H1 (cell line): ENCODE measurements at regions not wholly inside any gene's neighbourhood (a gene's known extent, or its start where the extent isn't known, plus 50 kb on each side); places are given as distances from the start of the nearest gene placed in this dataset.

Experiments
- CTCF ChIA-PET: fragments of 300-600 bp; sonication (Branson Sonifier 250); formaldehyde crosslinking; loops from one replicate; lab custom pipeline; 2021; ENCODE audit not compliant: partially characterized antibody; lab: Charles Lee
- POLR2A ChIA-PET: fragments of 300-600 bp; sonication (Branson Sonifier 250); formaldehyde crosslinking; loops from one replicate; lab custom pipeline; 2021; ENCODE audit warnings: inconsistent platforms; ENCODE audit not compliant: partially characterized antibody; lab: Charles Lee
- DNase-seq, 2 experiments: peaks; one replicate each; pipeline versions ENCODE4 v3.0.0 to v3.0.0-alpha.2; 2010 to 2022; ENCODE audit warnings: low spot score in 2 of 2, low read depth in 1 of 2, mixed read lengths in 1 of 2
- FAIRE-seq: peaks from 2 replicates; lab custom pipeline; 2011; peaks lifted over from hg19 to GRCh38; lab: Jason Lieb, UNC
- H2AFZ ChIP-seq: 2 replicates; pipeline ENCODE4 v1.8.1; 2012; ENCODE audit warnings: low read length, inconsistent platforms
- H2AK5ac ChIP-seq: 2 replicates; pipeline ENCODE4 v1.6.1; 2013; ENCODE audit warnings: low read depth, low read length
- H2BK120ac ChIP-seq: replicated peaks from 2 replicates; pipeline ENCODE3; 2013; ENCODE audit warnings: low read depth, low read length, inconsistent platforms
- H2BK12ac ChIP-seq: 2 replicates; pipeline ENCODE4 v1.6.1; 2013; ENCODE audit warnings: low read depth, low read length
- H2BK15ac ChIP-seq: 2 replicates; pipeline ENCODE4 v1.6.1; 2013; ENCODE audit warnings: low read length
- H2BK20ac ChIP-seq: 2 replicates; pipeline ENCODE4 v1.6.1; 2013; ENCODE audit warnings: low read length
- H2BK5ac ChIP-seq: 2 replicates; pipeline ENCODE4 v1.6.1; 2013; ENCODE audit warnings: low read depth, low read length
- H3K14ac ChIP-seq: 2 replicates; pipeline ENCODE4 v1.6.1; 2013; ENCODE audit warnings: inconsistent platforms; ENCODE audit not compliant: insufficient read length
- H3K18ac ChIP-seq: 2 replicates; pipeline ENCODE4 v1.6.1; 2013; ENCODE audit warnings: low read length; ENCODE audit errors: extremely low read depth
- H3K23ac ChIP-seq: 2 replicates; pipeline ENCODE4 v1.6.1; 2013; ENCODE audit warnings: inconsistent platforms; ENCODE audit not compliant: insufficient read length
- H3K23me2 ChIP-seq: 2 replicates; pipeline ENCODE4 v1.6.1; 2013; ENCODE audit warnings: low read depth, low read length
- H3K27ac ChIP-seq: 2 replicates; pipeline ENCODE4 v1.6.1; 2011; ENCODE audit warnings: low read depth, low read length, inconsistent platforms
- H3K27me3 ChIP-seq, 4 experiments: replicated peaks in 1 of 4; 1 replicate in 1 of 4; 2 replicates in 3 of 4; pipeline versions ENCODE4 v1.6.1 to v1.8.1; 2011 to 2013; ENCODE audit warnings: low read length in 3 of 4, mild to moderate bottlenecking in 3 of 4, inconsistent platforms in 2 of 4, mixed read lengths in 2 of 4, moderate library complexity in 1 of 4; ENCODE audit not compliant: control insufficient read depth in 3 of 4, insufficient read depth in 3 of 4; ENCODE audit errors: extremely low read depth in 1 of 4
- H3K36me3 ChIP-seq, 4 experiments: 2 replicates each; pipeline versions ENCODE4 v1.6.1 to v1.8.1; 2011 to 2013; ENCODE audit warnings: mild to moderate bottlenecking in 4 of 4, low read length in 3 of 4, moderate library complexity in 2 of 4, control low read depth in 1 of 4, inconsistent platforms in 1 of 4; ENCODE audit not compliant: insufficient read depth in 4 of 4, control insufficient read depth in 2 of 4
- H3K4ac ChIP-seq: replicated peaks from 2 replicates; pipeline ENCODE3; 2013; ENCODE audit warnings: low read length, low read depth, mixed read lengths, inconsistent platforms; ENCODE audit not compliant: insufficient read length
- H3K4me1 ChIP-seq, 4 experiments: replicated peaks in 1 of 4; 1 replicate in 1 of 4; 2 replicates in 3 of 4; pipeline versions ENCODE4 v1.6.1 to v1.8.1; 2011 to 2013; ENCODE audit warnings: low read length in 3 of 4, inconsistent platforms in 2 of 4, mixed read lengths in 1 of 4; ENCODE audit not compliant: insufficient read depth in 4 of 4, control insufficient read depth in 3 of 4
- H3K4me2 ChIP-seq, 2 experiments: 2 replicates each; pipeline versions ENCODE4 v1.6.1 to v1.8.1; 2011 to 2013; ENCODE audit warnings: low read depth in 2 of 2, low read length in 2 of 2, control low read depth in 1 of 2, inconsistent platforms in 1 of 2, mild to moderate bottlenecking in 1 of 2; ENCODE audit not compliant: insufficient read depth in 1 of 2
- H3K4me3 ChIP-seq, 4 experiments: fragments of 200-600, 300-600 bp in 1 of 4; sonication (generic), shearing (Covaris generic), sonication (Bioruptor Twin) in 1 of 4; 2 replicates each; pipeline versions ENCODE4 v1.5.1 to v1.8.1; 2011 to 2016; ENCODE audit warnings: low read length in 4 of 4, low read depth in 3 of 4, control low read depth in 2 of 4, inconsistent platforms in 2 of 4, mild to moderate bottlenecking in 2 of 4, mixed read lengths in 1 of 4, moderate library complexity in 1 of 4; ENCODE audit not compliant: insufficient read depth in 2 of 4; ENCODE audit errors: extremely low read depth in 1 of 4
- H3K56ac ChIP-seq: replicated peaks from 2 replicates; pipeline ENCODE3; 2013; ENCODE audit warnings: low read depth, mild to moderate bottlenecking, mixed read lengths, low read length, inconsistent platforms; ENCODE audit not compliant: insufficient read length
- H3K79me1 ChIP-seq: 2 replicates; pipeline ENCODE4 v1.6.1; 2013; ENCODE audit warnings: low read depth, low read length, control low read depth
- H3K79me2 ChIP-seq, 2 experiments: 2 replicates each; pipeline versions ENCODE4 v1.6.1 to v1.8.1; 2012 to 2013; ENCODE audit warnings: low read length in 2 of 2, mild to moderate bottlenecking in 2 of 2, inconsistent platforms in 1 of 2; ENCODE audit not compliant: insufficient read depth in 2 of 2, control insufficient read depth in 1 of 2
- H3K9ac ChIP-seq, 4 experiments: replicated peaks in 1 of 4; 1 replicate in 1 of 4; 2 replicates in 3 of 4; pipeline versions ENCODE4 v1.6.1 to v1.8.1; 2011 to 2013; ENCODE audit warnings: low read depth in 3 of 4, low read length in 3 of 4, control low read depth in 2 of 4, mild to moderate bottlenecking in 2 of 4, moderate library complexity in 2 of 4, inconsistent platforms in 1 of 4; ENCODE audit errors: extremely low read depth in 1 of 4
- H3K9me3 ChIP-seq, 2 experiments: 2 replicates each; pipeline versions ENCODE4 v1.6.1 to v1.8.1; 2012 to 2013; ENCODE audit warnings: mild to moderate bottlenecking in 2 of 2, moderate library complexity in 2 of 2, control low read depth in 1 of 2, inconsistent platforms in 1 of 2, low read depth in 1 of 2, low read length in 1 of 2, mixed read lengths in 1 of 2; ENCODE audit not compliant: insufficient read depth in 2 of 2
- H4K20me1 ChIP-seq, 2 experiments: replicated peaks in 1 of 2; 2 replicates each; pipeline versions ENCODE3 to v1.8.1; 2011 to 2013; ENCODE audit warnings: inconsistent platforms in 2 of 2, low read length in 2 of 2, mild to moderate bottlenecking in 1 of 2; ENCODE audit not compliant: insufficient read depth in 2 of 2, control insufficient read depth in 1 of 2
- H4K5ac ChIP-seq: 2 replicates; pipeline ENCODE4 v1.6.1; 2013; ENCODE audit warnings: low read length, low read depth, mixed read lengths, inconsistent platforms; ENCODE audit not compliant: insufficient read length
- H4K8ac ChIP-seq: 2 replicates; pipeline ENCODE4 v1.8.0; 2013; ENCODE audit warnings: mild to moderate bottlenecking, moderate library complexity, low read length, inconsistent platforms; ENCODE audit not compliant: insufficient read depth; ENCODE audit errors: extremely low read depth
- H4K91ac ChIP-seq: replicated peaks from 2 replicates; pipeline ENCODE3; 2013; ENCODE audit warnings: low read length, mixed read lengths, inconsistent platforms; ENCODE audit not compliant: insufficient read length
- CHD1 ChIP-seq: IDR thresholded peaks from 2 replicates; pipeline ENCODE4 v1.6.1; 2012; ENCODE audit warnings: low read depth, low read length, improper control_type of control experiment
- CHD2 ChIP-seq: IDR thresholded peaks from 2 replicates; pipeline ENCODE4 v1.6.1; 2012; ENCODE audit warnings: low read length, improper control_type of control experiment
- GTF2F1 ChIP-seq: IDR thresholded peaks from 2 replicates; pipeline ENCODE4 v1.6.1; 2012; ENCODE audit warnings: low read depth, low read length, improper control_type of control experiment, borderline replicate concordance
- HDAC2 ChIP-seq, 2 experiments: fragments of 300-600 bp in 1 of 2; sonication (generic) in 1 of 2; IDR thresholded peaks; 2 replicates each; pipeline ENCODE4 v1.6.1; 2011 to 2012; ENCODE audit warnings: low read depth in 2 of 2, low read length in 2 of 2, mild to moderate bottlenecking in 2 of 2, moderate library complexity in 2 of 2, borderline replicate concordance in 1 of 2, inconsistent platforms in 1 of 2
- JUN ChIP-seq: IDR thresholded peaks from 2 replicates; pipeline ENCODE4 v1.6.1; 2011; ENCODE audit warnings: low read depth, mild to moderate bottlenecking, improper control_type of control experiment, low read length
- NANOG ChIP-seq: IDR thresholded peaks from 2 replicates; pipeline ENCODE4 v1.6.1; 2011; ENCODE audit warnings: low read length, low read depth, mild to moderate bottlenecking, inconsistent platforms; ENCODE audit not compliant: insufficient read depth, poor library complexity, severe bottlenecking
- NRF1 ChIP-seq: IDR thresholded peaks from 2 replicates; pipeline ENCODE4 v1.6.1; 2011; ENCODE audit warnings: mild to moderate bottlenecking, low read depth, low read length, improper control_type of control experiment
- POLR2A ChIP-seq, 2 experiments: IDR thresholded peaks; 1 replicate in 1 of 2; 2 replicates in 1 of 2; pipeline ENCODE4 v1.6.1; 2011; ENCODE audit warnings: low read depth in 2 of 2, low read length in 2 of 2, mild to moderate bottlenecking in 2 of 2; ENCODE audit errors: control extremely low read depth in 1 of 2
- TBP ChIP-seq: IDR thresholded peaks from 2 replicates; pipeline ENCODE4 v1.6.1; 2011; ENCODE audit warnings: low read depth, low read length, improper control_type of control experiment
- YY1 ChIP-seq: IDR thresholded peaks from 2 replicates; pipeline ENCODE4 v1.6.1; 2011; ENCODE audit warnings: low read depth, mild to moderate bottlenecking, low read length
- ZNF274 ChIP-seq: IDR thresholded peaks from 2 replicates; pipeline ENCODE4 v1.7.0; 2012; ENCODE audit warnings: low read length, borderline replicate concordance; ENCODE audit errors: extremely low read depth
- WGBS, 2 experiments: shearing (Covaris generic) in 1 of 2; methylation state at CpG; one replicate each; pipeline versions ENCODE4 v1.1.6 to v1.1.7; 2013 to 2015; ENCODE audit warnings: low lambda C conversion rate in 2 of 2, mixed read lengths in 2 of 2, inconsistent platforms in 1 of 2, low coverage in 1 of 2, missing lambda C conversion rate in 1 of 2; ENCODE audit not compliant: insufficient replicate concordance in 2 of 2, insufficient coverage in 1 of 2, insufficient read length in 1 of 2; ENCODE audit errors: extremely low coverage in 1 of 2, missing lambda C conversion rate in 1 of 2; 5-methylcytosine and 5-hydroxymethylcytosine counted together
- TF ChIP-seq, protein P1 (sequence below): IDR thresholded peaks from 2 replicates; pipeline ENCODE4 v1.6.1; 2011; ENCODE audit warnings: low read depth, mild to moderate bottlenecking, low read length; ENCODE audit not compliant: insufficient read depth
- TF ChIP-seq, protein P2 (sequence below): IDR thresholded peaks from 2 replicates; pipeline ENCODE4 v1.6.1; 2011; ENCODE audit warnings: low read length, improper control_type of control experiment

DNA sequence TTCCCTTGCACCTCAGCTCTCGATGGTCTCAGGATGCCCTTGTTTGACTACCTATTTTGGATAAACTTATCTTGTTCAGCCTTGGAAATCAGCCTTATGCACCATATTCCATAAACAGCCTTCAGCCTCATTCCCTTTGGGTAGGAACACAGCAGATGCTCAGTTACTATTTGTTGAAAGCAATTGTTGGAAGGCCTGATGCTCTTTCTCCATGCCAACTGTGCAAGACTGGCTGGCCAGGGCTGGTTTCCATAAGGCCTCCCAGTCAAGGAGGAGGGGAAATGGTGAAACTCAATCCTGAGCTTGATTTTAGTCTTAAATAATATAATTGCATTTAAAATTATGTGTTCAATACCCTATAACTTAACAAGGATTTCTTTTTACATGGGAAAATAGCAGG is 121.1 kb upstream of the DEPDC1 start:
- Histone ChIP-seq H4K5ac (no peak overlapping the region), H3K4me2 (no peak overlapping the region), H3K9me3 (peaks cover 22 to 24% of the 10 kb centered on the region in 2 experiments), H3K79me1 (no peaks in the 10 kb centered on the region), H3K27ac (no peak overlapping the region), H2BK5ac (no peak overlapping the region), H3K4ac (no peak overlapping the region), H2AK5ac (no peak overlapping the region), H2BK120ac (no peak overlapping the region), H3K9ac (no peak overlapping the region), H3K56ac (no peak overlapping the region), H2BK20ac (no peak overlapping the region), H3K79me2 (no peaks in the 10 kb centered on the region), H3K23ac (no peak overlapping the region), H3K27me3 (peaks cover 0 to 5% (median 0%) of the 10 kb centered on the region in 4 experiments; a peak in 1 of 7 replicates), H3K18ac (no peak overlapping the region), H3K4me3 (no peak overlapping the region), H3K4me1 (no peaks in the 10 kb centered on the region), H3K14ac (no peak overlapping the region), H3K36me3 (no peaks in the 10 kb centered on the region; a peak in 1 of 8 replicates), H3K23me2 (no peaks in the 10 kb centered on the region), H2BK12ac (no peak overlapping the region), H4K91ac (no peak overlapping the region), H4K20me1 (peaks cover 0 to 1% of the 10 kb centered on the region in 2 experiments), H2AFZ (no peak overlapping the region), H4K8ac (no peak overlapping the region), H2BK15ac (no peak overlapping the region)
- DNase-seq, result no peak
- CTCF ChIA-PET, result interaction anchor here (0.7 to 2.4 kb wide), 4 partner anchors 11 to 354 kb away, joined by 3 to 6 read pairs (median 4); no protein-coding TSS in a partner anchor
- POLR2A ChIA-PET, result no interaction called here
- FAIRE-seq, result no peak
- WGBS, 2 experiments, result 100% methylated on average over 1 of the region's 1 CpG; no CpG with 5 or more reads in 1 of the 2 experiments
- TF ChIP-seq CHD1 (no peak), NRF1 (no peak), TBP (no peak), CHD2 (no peak), JUN (no peak), NANOG (no peak), ZNF274 (no peak), POLR2A (IDR thresholded peaks at IDR 0.05; ENCODE audit: control extremely low read depth in 1 of 2, low read depth in 2 of 2, low read length in 2 of 2) (no peak), GTF2F1 (no peak), HDAC2 (IDR thresholded peaks at IDR 0.05; ENCODE audit: borderline replicate concordance in 1 of 2, low read depth in 2 of 2, low read length in 2 of 2) (no peak), YY1 (no peak)
- TF ChIP-seq, protein P1, sequence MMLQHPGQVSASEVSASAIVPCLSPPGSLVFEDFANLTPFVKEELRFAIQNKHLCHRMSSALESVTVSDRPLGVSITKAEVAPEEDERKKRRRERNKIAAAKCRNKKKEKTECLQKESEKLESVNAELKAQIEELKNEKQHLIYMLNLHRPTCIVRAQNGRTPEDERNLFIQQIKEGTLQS, result no peak
- TF ChIP-seq, protein P2, sequence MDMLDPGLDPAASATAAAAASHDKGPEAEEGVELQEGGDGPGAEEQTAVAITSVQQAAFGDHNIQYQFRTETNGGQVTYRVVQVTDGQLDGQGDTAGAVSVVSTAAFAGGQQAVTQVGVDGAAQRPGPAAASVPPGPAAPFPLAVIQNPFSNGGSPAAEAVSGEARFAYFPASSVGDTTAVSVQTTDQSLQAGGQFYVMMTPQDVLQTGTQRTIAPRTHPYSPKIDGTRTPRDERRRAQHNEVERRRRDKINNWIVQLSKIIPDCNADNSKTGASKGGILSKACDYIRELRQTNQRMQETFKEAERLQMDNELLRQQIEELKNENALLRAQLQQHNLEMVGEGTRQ, result no peak
